ENCODE measurements at regions not wholly inside any gene's neighbourhood (a gene's known extent, or its start where the extent isn't known, plus 50 kb on each side); places are given as distances from the start of the nearest gene placed in this dataset.

- TF ChIP-seq POLR2A (IDR thresholded peaks at IDR 0.05) = no peak
- TF ChIP-seq CTCF (IDR thresholded peaks at IDR 0.05) = no peak
Observed at GRCh38 chrX:9372866-9373265, 92.0 kb upstream of the TBL1X start.
